Stimulated activated effector memory CD8-positive, alpha-beta T cell treated with anti-CD3 and anti-CD28 coated beads, Interleukin-12 subunit alpha, Interleukin-12 subunit beta, amount 100 ng/mL, for 72 hours (primary cell): ENCODE measurements at regions not wholly inside any gene's neighbourhood (a gene's known extent, or its start where the extent isn't known, plus 50 kb on each side); places are given as distances from the start of the nearest gene placed in this dataset.
A peak's percentile ranks its signal among the peaks of the same experiment; 100 is the strongest.
"Not testable (repeated sequence)": the region's sequence is repeated elsewhere in the genome, so short reads cannot be mapped to it uniquely, and the experiment has no call there.

ENCODE experiments used
- ATAC-seq: fragments of 150-1000 bp; cut with Tn5 transposase; 2 replicates; pipeline ENCODE4 v1.10.0; 2021
- DNase-seq, 2 donors: peaks; one replicate each; pipeline ENCODE4 v3.0.0; 2021 to 2022; ENCODE audit warnings: low spot score in 2 of 2
- H3K27ac Mint-ChIP-seq: one replicate; pipeline ENCODE4 v1.8.0; 2022; ENCODE audit warnings: mild to moderate bottlenecking, mixed read lengths
- H3K36me3 Mint-ChIP-seq: one replicate; pipeline ENCODE4 v1.8.0; 2022; ENCODE audit warnings: mild to moderate bottlenecking, mixed read lengths
- H3K4me1 Mint-ChIP-seq: one replicate; pipeline ENCODE4 v1.8.0; 2022; ENCODE audit warnings: mixed read lengths
- H3K4me3 Mint-ChIP-seq: one replicate; pipeline ENCODE4 v1.8.0; 2022; ENCODE audit warnings: mild to moderate bottlenecking, mixed read lengths
- H3K9me3 Mint-ChIP-seq: one replicate; pipeline ENCODE4 v1.8.0; 2022; ENCODE audit warnings: mixed read lengths

- no peaks in the 10 kb centered on the region for H3K4me1 Mint-ChIP-seq
- H3K27ac Mint-ChIP-seq = no peak overlapping the region
- H3K4me3 Mint-ChIP-seq = no peak overlapping the region
- H3K9me3 Mint-ChIP-seq = peaks cover 15% of the 10 kb centered on the region
- H3K36me3 Mint-ChIP-seq = no peaks in the 10 kb centered on the region
- ATAC-seq (no peak), DNase-seq (no peak)
Observed at GRCh38 chr11:90542092-90542491, 319.2 kb upstream of the CHORDC1 start.

GRCh38 chr11:90536301-90536700 lies 313.5 kb upstream of the CHORDC1 start:
- H3K4me3 Mint-ChIP-seq = no peak overlapping the region
- no peak for ATAC-seq
- no peaks in the 10 kb centered on the region for H3K4me1 Mint-ChIP-seq
- H3K9me3 Mint-ChIP-seq = peaks cover 13% of the 10 kb centered on the region
- no peak overlapping the region for H3K27ac Mint-ChIP-seq
- H3K36me3 Mint-ChIP-seq = no peaks in the 10 kb centered on the region
- DNase-seq = no peak

DNA sequence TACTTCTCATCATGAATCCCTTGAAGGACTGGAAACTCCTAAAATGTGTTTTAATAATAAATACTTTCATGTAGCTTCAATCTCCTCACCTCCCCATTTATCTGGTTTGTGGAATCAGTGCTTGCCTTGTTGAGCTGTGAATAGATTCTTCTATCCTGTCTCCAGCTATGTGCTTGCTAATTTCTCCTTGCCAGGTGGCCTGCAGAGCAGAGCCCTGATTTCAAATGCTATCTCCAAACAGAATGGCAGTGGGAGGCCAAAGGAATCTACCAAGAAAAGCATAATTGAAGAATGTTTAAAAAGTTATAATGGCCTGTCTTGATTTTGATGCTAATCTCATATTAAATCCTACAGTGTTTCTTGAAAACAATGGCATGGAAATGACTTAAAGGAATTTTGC lies 309.3 kb upstream of the CHORDC1 start:
- H3K36me3 Mint-ChIP-seq = no peaks in the 10 kb centered on the region
- DNase-seq = no peak
- H3K9me3 Mint-ChIP-seq = peaks cover 11% of the 10 kb centered on the region
- no peak overlapping the region for H3K4me3 Mint-ChIP-seq
- no peaks in the 10 kb centered on the region for H3K4me1 Mint-ChIP-seq
- no peak overlapping the region for H3K27ac Mint-ChIP-seq
- ATAC-seq = no peak

GRCh38 chr11:90531001-90531400 lies 308.2 kb upstream of the CHORDC1 start:
- Mint-ChIP-seq H3K36me3 (no peaks in the 10 kb centered on the region), H3K4me3 (no peak overlapping the region), H3K4me1 (no peaks in the 10 kb centered on the region), H3K27ac (no peak overlapping the region), H3K9me3 (peaks cover 11% of the 10 kb centered on the region)
- ATAC-seq (no peak), DNase-seq (no peak)

DNA sequence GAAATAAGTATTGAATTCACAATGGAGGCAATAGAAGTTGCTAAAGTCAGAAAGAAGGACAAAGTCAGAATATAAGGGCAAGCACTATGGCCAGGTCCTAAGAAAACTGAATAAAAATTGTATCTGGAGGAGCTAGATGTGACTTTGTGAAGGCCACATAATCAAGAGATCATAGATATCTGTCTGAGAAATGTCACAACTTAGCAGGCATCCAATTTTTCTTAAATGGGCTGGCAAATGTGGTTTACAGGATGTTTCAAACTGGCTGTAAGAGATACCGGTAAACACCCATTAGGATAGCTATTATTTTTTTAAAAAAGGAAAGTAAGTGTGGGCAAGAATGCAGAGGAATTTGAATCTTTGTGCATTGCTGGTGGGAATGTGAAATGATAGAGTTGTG lies 303.1 kb upstream of the CHORDC1 start:
- Mint-ChIP-seq H3K9me3 (peaks cover 11% of the 10 kb centered on the region), H3K36me3 (no peaks in the 10 kb centered on the region), H3K4me1 (no peaks in the 10 kb centered on the region), H3K27ac (no peak overlapping the region), H3K4me3 (no peak overlapping the region)
- ATAC-seq = no peak
- no peak for DNase-seq

GRCh38 chr11:90512846-90513245 lies 290.0 kb upstream of the CHORDC1 start:
- ATAC-seq = no peak
- peaks cover 2% of the 10 kb centered on the region for H3K9me3 Mint-ChIP-seq
- H3K36me3 Mint-ChIP-seq = no peaks in the 10 kb centered on the region
- H3K4me1 Mint-ChIP-seq = no peaks in the 10 kb centered on the region
- DNase-seq = no peak
- H3K27ac Mint-ChIP-seq = no peak overlapping the region
- H3K4me3 Mint-ChIP-seq = no peak overlapping the region

DNA sequence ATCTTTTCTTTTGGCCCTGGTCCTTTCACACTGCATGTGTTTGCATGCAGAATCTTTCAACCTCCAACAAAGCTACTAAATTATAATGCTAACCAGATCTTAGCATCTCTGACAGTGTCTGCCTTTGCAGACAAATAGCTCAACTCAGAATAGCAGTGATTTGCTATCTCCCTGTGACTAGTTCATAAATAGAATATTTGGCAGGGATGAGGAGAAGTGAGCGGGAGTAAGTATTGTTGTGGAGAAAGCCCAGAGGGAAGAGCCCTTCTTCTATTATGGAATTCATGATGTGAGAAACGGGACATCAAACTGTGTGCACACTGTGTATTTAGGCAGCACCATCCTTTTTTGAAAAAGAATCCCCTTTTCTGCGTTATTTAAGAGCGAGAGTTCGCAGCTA lies 288.0 kb upstream of the CHORDC1 start:
- DNase-seq (no peak), ATAC-seq (no peak)
- H3K36me3 Mint-ChIP-seq = no peaks in the 10 kb centered on the region
- H3K27ac Mint-ChIP-seq = no peak overlapping the region
- H3K4me1 Mint-ChIP-seq = no peaks in the 10 kb centered on the region
- H3K4me3 Mint-ChIP-seq = no peak overlapping the region
- peaks cover 2% of the 10 kb centered on the region for H3K9me3 Mint-ChIP-seq

GRCh38 chr11:90500922-90501568 lies 278.2 kb upstream of the CHORDC1 start:
- H3K4me3 Mint-ChIP-seq = no peak overlapping the region
- H3K36me3 Mint-ChIP-seq = no peaks in the 10 kb centered on the region
- H3K9me3 Mint-ChIP-seq = peaks cover 5% of the 10 kb centered on the region
- H3K27ac Mint-ChIP-seq = no peak overlapping the region
- H3K4me1 Mint-ChIP-seq = no peaks in the 10 kb centered on the region
- ATAC-seq (no peak), DNase-seq (no peak)

DNA sequence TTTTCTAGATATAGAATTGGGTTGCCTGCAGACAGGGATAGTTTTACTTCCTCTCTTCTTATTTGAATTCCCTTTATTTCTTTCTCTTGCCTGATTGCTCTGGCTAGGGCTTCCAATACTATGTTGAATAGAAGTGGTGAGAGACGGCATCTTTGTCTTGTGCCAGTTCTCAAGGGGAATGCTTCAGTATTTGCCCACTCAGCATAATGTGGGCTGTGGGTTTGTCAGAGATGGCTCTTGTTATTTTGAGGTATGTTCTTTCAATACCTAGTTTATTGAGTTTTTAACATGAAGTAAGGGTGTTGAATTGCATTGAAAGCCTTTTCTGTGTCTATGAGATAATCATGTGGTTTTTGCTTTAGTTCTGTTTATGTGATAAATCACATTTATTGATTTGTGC lies 273.9 kb upstream of the CHORDC1 start:
- ATAC-seq (no peak), DNase-seq (no peak)
- no peaks in the 10 kb centered on the region for H3K4me1 Mint-ChIP-seq
- no peak overlapping the region for H3K27ac Mint-ChIP-seq
- H3K4me3 Mint-ChIP-seq = no peak overlapping the region
- H3K36me3 Mint-ChIP-seq = no peaks in the 10 kb centered on the region
- peaks cover 7% of the 10 kb centered on the region for H3K9me3 Mint-ChIP-seq

GRCh38 chr11:90493379-90493778 lies 270.5 kb upstream of the CHORDC1 start:
- no peak overlapping the region for H3K27ac Mint-ChIP-seq
- H3K9me3 Mint-ChIP-seq = peaks cover 9% of the 10 kb centered on the region
- H3K36me3 Mint-ChIP-seq = no peaks in the 10 kb centered on the region
- ATAC-seq (no peak), DNase-seq (no peak)
- no peaks in the 10 kb centered on the region for H3K4me1 Mint-ChIP-seq
- no peak overlapping the region for H3K4me3 Mint-ChIP-seq

DNA sequence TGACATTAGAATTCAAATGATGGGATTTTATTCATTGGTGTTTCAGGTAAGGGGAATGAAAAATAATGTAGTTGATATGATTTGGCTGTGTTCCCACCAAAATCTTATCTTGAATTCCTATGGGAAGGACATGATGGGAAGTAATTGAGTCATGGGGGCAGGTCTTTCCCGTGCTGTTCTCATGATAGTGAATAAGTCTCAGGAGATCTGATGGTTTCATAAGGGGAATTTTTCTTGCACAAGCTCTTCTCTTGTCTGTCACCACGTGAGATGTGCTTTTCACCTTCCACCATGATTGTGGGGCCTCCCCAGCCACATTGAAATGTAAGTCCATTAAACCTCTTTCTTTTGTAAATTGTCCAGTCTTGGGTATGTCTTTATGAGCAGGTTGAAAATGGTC lies 268.6 kb upstream of the CHORDC1 start:
- no peak overlapping the region for H3K4me3 Mint-ChIP-seq
- DNase-seq (no peak), ATAC-seq (no peak)
- H3K27ac Mint-ChIP-seq = no peak overlapping the region
- H3K9me3 Mint-ChIP-seq = peaks cover 7% of the 10 kb centered on the region
- H3K4me1 Mint-ChIP-seq = no peaks in the 10 kb centered on the region
- no peaks in the 10 kb centered on the region for H3K36me3 Mint-ChIP-seq

GRCh38 chr11:90476442-90477007 lies 253.7 kb upstream of the CHORDC1 start:
- Mint-ChIP-seq H3K27ac (no peak overlapping the region), H3K9me3 (peaks cover 5% of the 10 kb centered on the region)
- peak in 1 of 2 donors; percentile 48 for DNase-seq

DNA sequence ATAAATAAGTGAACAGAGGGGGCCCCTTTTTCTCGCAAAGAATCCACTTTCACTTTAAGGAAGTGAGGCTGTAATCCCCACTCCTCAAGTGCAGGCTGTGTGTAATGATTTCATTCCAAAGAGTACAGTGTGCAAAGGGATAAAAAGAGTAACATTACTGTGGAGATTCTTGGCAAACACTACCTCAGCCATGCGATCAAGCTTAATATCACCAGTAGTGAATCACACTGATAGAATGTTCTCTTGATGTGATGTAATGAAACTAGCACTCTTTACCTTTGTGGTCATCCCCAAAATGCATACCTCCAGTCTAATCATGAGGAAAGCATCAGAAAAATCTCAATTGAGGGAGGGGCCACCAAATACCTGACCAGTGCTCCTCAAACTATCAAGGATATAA lies 246.1 kb upstream of the CHORDC1 start:
- H3K27ac Mint-ChIP-seq = no peak overlapping the region
- H3K36me3 Mint-ChIP-seq = no peaks in the 10 kb centered on the region
- H3K9me3 Mint-ChIP-seq = peaks cover 3% of the 10 kb centered on the region
- ATAC-seq (no peak), DNase-seq (no peak)
- no peak overlapping the region for H3K4me3 Mint-ChIP-seq
- H3K4me1 Mint-ChIP-seq = no peaks in the 10 kb centered on the region

More at GRCh38 chr11:90476442-90477007, 253.7 kb upstream of the CHORDC1 start:
- Mint-ChIP-seq H3K36me3 (no peaks in the 10 kb centered on the region), H3K4me3 (no peak overlapping the region), H3K4me1 (no peaks in the 10 kb centered on the region)
- no peak for ATAC-seq

DNA sequence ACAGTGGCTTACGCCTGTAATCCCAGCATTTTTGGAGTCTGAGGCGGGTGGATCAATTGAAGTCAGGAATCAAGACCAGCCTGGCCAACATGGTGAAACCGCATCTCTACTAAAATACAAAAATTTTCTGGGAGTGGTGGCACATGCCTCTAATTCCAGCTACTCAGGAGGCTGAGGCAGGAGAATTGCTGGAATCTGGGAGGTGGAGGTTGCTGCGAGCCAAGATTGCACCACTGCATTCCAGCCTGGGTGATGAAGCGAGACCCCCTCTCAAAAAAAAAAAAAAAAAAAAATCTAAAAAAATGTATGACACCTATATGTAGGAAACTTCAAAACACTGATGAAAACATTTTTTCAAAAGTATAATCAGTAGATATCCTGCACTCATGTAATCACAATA lies 242.7 kb upstream of the CHORDC1 start:
- Mint-ChIP-seq H3K4me3 (no peak overlapping the region), H3K27ac (no peak overlapping the region), H3K4me1 (no peaks in the 10 kb centered on the region), H3K9me3 (no peaks in the 10 kb centered on the region), H3K36me3 (no peaks in the 10 kb centered on the region)
- DNase-seq (no peak), ATAC-seq (no peak)

DNA sequence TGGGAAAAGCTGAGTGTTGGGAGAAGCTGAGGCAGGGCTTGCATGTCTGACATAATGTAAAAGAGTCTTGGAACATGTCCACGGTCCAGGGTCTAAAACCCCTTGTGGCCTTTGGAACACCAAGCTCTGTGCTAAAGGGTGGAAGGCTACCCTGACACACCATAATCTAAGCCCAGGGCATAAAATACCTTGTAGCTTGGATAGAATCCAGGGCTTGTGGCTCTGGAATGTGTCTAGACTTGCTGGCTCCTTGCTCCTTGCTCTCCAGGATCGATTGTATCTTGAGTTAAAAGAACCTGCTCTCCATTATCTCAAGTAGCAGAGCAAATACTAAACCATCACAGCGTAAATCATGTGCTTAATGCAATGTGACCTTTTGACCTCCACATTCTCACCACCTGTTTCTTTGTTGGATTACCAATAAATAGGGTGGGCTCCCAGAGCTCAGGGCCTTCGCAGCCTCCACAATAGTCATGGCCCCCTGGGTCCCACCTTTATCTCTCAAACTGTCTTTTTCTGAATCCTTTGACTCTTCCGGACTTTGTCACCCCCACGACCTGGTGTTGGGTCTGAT lies 232.6 kb upstream of the CHORDC1 start:
- not testable (repeated sequence) for DNase-seq, H3K36me3 Mint-ChIP-seq

GRCh38 chr11:90453525-90453924 lies 230.7 kb upstream of the CHORDC1 start:
- H3K36me3 Mint-ChIP-seq = no peaks in the 10 kb centered on the region
- no peak overlapping the region for H3K27ac Mint-ChIP-seq
- DNase-seq (no peak), ATAC-seq (no peak)
- H3K9me3 Mint-ChIP-seq = no peaks in the 10 kb centered on the region
- H3K4me1 Mint-ChIP-seq = no peaks in the 10 kb centered on the region
- H3K4me3 Mint-ChIP-seq = no peak overlapping the region

More for the DNA sequence above, 232.6 kb upstream of the CHORDC1 start:
- not testable (repeated sequence) for H3K9me3 Mint-ChIP-seq, H3K4me1 Mint-ChIP-seq, H3K27ac Mint-ChIP-seq, H3K4me3 Mint-ChIP-seq, ATAC-seq
